ENCODE measurements at regions not wholly inside any gene's neighbourhood (a gene's known extent, or its start where the extent isn't known, plus 50 kb on each side); places are given as distances from the start of the nearest gene placed in this dataset.

DNA sequence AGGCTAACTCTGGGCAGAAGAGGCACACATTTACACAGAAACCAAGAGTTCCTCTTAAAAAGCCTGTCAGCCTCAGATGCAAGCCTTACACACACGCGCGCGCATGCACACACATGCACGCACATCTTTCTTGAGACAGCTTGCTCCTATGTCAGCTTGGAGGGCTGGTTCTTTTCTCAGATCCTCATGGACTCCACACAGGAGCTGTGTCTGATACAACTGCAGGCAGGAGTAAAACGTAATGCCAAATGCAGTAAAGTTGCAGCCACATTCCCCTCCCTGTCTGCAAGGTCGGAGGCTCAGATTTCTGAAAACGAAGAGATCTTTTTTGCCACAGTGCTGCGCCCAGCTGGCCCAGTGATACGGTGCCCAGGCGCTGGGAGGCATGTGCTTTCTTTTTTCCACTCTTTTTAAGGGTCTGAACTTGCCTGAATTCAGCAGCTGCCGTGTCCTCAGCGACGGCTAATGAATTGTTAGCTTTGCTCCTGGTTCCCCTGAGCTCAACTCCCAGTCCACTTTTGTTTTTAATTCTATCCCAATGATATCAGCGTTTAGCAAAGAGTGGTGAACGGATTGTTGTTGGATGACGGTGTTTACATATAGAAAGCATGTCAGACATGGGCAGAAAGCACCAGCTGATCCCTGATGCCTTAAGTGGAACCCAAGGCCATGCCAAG lies 72.9 kb upstream of the FOXN3 start:
- H3K4me2 ChIP-seq (ENCODE audit: low read length), result no peak overlapping the region
- peaks cover 20% of the 10 kb centered on the region for H3F3A ChIP-seq (ENCODE audit: insufficient read depth, low read length, poor library complexity, severe bottlenecking)
- no peaks in the 10 kb centered on the region for H3K9me3 ChIP-seq (ENCODE audit: low read length)
- H4K20me1 ChIP-seq (ENCODE audit: insufficient read depth), result no peaks in the 10 kb centered on the region
- H3K9ac ChIP-seq (ENCODE audit: low read length), result peak overlapping the region; percentile 30
- no peaks in the 10 kb centered on the region for H3K9me2 ChIP-seq (ENCODE audit: insufficient read depth, low read length)
- no peak overlapping the region for H2AFZ ChIP-seq (ENCODE audit: low read depth, low read length)
- H3K27me3 ChIP-seq (ENCODE audit: insufficient read depth, low read depth, low read length), result no peaks in the 10 kb centered on the region
- H3K79me2 ChIP-seq (replicated peaks; ENCODE audit: insufficient read depth, low read length), result no peaks in the 10 kb centered on the region
- no peaks in the 10 kb centered on the region for H3K36me3 ChIP-seq (ENCODE audit: insufficient read depth, low read length)
- peak overlapping the region; percentile 29 for H3K4me3 ChIP-seq (ENCODE audit: low read length)
- H3K27ac ChIP-seq (ENCODE audit: low read length), result peak overlapping the region; percentile 9
- no peak for TF ChIP-seq EZH2 (IDR thresholded peaks at IDR 0.05; ENCODE audit: borderline replicate concordance, insufficient read depth, low read length, poor library complexity, severe bottlenecking)
- no peak for TF ChIP-seq POLR2AphosphoS5 (IDR thresholded peaks at IDR 0.05)
- TF ChIP-seq TAF1 (IDR thresholded peaks at IDR 0.05; ENCODE audit: low read depth), result no peak
- TF ChIP-seq EP300 (conservative IDR thresholded peaks at IDR 0.05; ENCODE audit: poor library complexity, severe bottlenecking), result no peak
- no peak for TF ChIP-seq SMC3 (conservative IDR thresholded peaks at IDR 0.05; ENCODE audit: poor library complexity)
- TF ChIP-seq RAD21 (conservative IDR thresholded peaks at IDR 0.05), result no peak
- TF ChIP-seq CTCF (IDR thresholded peaks at IDR 0.05; ENCODE audit: poor library complexity, severe bottlenecking), result no peak
- TF ChIP-seq, protein P1, sequence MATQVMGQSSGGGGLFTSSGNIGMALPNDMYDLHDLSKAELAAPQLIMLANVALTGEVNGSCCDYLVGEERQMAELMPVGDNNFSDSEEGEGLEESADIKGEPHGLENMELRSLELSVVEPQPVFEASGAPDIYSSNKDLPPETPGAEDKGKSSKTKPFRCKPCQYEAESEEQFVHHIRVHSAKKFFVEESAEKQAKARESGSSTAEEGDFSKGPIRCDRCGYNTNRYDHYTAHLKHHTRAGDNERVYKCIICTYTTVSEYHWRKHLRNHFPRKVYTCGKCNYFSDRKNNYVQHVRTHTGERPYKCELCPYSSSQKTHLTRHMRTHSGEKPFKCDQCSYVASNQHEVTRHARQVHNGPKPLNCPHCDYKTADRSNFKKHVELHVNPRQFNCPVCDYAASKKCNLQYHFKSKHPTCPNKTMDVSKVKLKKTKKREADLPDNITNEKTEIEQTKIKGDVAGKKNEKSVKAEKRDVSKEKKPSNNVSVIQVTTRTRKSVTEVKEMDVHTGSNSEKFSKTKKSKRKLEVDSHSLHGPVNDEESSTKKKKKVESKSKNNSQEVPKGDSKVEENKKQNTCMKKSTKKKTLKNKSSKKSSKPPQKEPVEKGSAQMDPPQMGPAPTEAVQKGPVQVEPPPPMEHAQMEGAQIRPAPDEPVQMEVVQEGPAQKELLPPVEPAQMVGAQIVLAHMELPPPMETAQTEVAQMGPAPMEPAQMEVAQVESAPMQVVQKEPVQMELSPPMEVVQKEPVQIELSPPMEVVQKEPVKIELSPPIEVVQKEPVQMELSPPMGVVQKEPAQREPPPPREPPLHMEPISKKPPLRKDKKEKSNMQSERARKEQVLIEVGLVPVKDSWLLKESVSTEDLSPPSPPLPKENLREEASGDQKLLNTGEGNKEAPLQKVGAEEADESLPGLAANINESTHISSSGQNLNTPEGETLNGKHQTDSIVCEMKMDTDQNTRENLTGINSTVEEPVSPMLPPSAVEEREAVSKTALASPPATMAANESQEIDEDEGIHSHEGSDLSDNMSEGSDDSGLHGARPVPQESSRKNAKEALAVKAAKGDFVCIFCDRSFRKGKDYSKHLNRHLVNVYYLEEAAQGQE (IDR thresholded peaks at IDR 0.05; ENCODE audit: borderline replicate concordance), result no peak
- no peak for TF ChIP-seq MXI1 (conservative IDR thresholded peaks at IDR 0.05; ENCODE audit: poor library complexity, severe bottlenecking)

DNA sequence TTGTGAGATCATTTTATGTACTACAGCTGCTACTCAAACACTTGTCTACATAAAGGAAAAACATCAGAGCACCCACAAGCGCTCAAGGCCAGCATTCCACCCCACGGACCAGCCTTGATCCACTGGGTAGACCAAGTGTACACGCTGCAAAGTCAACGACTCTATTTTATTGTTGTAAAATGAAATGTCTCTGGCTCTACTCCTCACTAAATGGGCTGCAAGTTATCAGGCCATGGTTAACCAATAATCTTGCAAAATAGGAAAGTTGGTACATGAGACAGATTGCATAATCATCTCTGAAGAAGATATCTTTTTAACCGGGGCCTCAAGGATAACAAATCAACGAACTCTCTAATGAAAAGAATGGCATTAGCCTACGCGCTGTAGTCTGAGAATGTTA lies 69.9 kb upstream of the FOXN3 start:
- Histone ChIP-seq H3K9me2 (ENCODE audit: insufficient read depth, low read length) (no peaks in the 10 kb centered on the region), H2AFZ (ENCODE audit: low read depth, low read length) (no peak overlapping the region), H3K27me3 (ENCODE audit: insufficient read depth, low read depth, low read length) (no peaks in the 10 kb centered on the region), H3K4me3 (ENCODE audit: low read length) (no peak overlapping the region), H4K20me1 (ENCODE audit: insufficient read depth) (no peaks in the 10 kb centered on the region), H3K27ac (ENCODE audit: low read length) (no peak overlapping the region), H3K4me2 (ENCODE audit: low read length) (no peak overlapping the region), H3K9me3 (ENCODE audit: low read length) (no peaks in the 10 kb centered on the region), H3F3A (ENCODE audit: insufficient read depth, low read length, poor library complexity, severe bottlenecking) (no peaks in the 10 kb centered on the region), H3K36me3 (ENCODE audit: insufficient read depth, low read length) (no peaks in the 10 kb centered on the region), H3K79me2 (replicated peaks; ENCODE audit: insufficient read depth, low read length) (no peaks in the 10 kb centered on the region), H3K9ac (ENCODE audit: low read length) (no peak overlapping the region)
- TF ChIP-seq, protein P1 (IDR thresholded peaks at IDR 0.05; ENCODE audit: borderline replicate concordance), result no peak
- TF ChIP-seq SMC3 (conservative IDR thresholded peaks at IDR 0.05; ENCODE audit: poor library complexity) (no peak), MXI1 (conservative IDR thresholded peaks at IDR 0.05; ENCODE audit: poor library complexity, severe bottlenecking) (no peak), TAF1 (IDR thresholded peaks at IDR 0.05; ENCODE audit: low read depth) (no peak), RAD21 (conservative IDR thresholded peaks at IDR 0.05) (no peak)

Data from neural cell (in vitro differentiated cells).